H1 (cell line): ENCODE measurements at regions not wholly inside any gene's neighbourhood (a gene's known extent, or its start where the extent isn't known, plus 50 kb on each side); places are given as distances from the start of the nearest gene placed in this dataset.

Experiments
- CTCF ChIA-PET: fragments of 300-600 bp; sonication (Branson Sonifier 250); formaldehyde crosslinking; loops from one replicate; lab custom pipeline; 2021; ENCODE audit not compliant: partially characterized antibody; lab: Charles Lee
- POLR2A ChIA-PET: fragments of 300-600 bp; sonication (Branson Sonifier 250); formaldehyde crosslinking; loops from one replicate; lab custom pipeline; 2021; ENCODE audit warnings: inconsistent platforms; ENCODE audit not compliant: partially characterized antibody; lab: Charles Lee
- DNase-seq, 2 experiments: peaks; one replicate each; pipeline versions ENCODE4 v3.0.0 to v3.0.0-alpha.2; 2010 to 2022; ENCODE audit warnings: low spot score in 2 of 2, low read depth in 1 of 2, mixed read lengths in 1 of 2
- FAIRE-seq: peaks from 2 replicates; lab custom pipeline; 2011; peaks lifted over from hg19 to GRCh38; lab: Jason Lieb, UNC
- H2AFZ ChIP-seq: 2 replicates; pipeline ENCODE4 v1.8.1; 2012; ENCODE audit warnings: low read length, inconsistent platforms
- H2AK5ac ChIP-seq: 2 replicates; pipeline ENCODE4 v1.6.1; 2013; ENCODE audit warnings: low read depth, low read length
- H2BK120ac ChIP-seq: replicated peaks from 2 replicates; pipeline ENCODE3; 2013; ENCODE audit warnings: low read depth, low read length, inconsistent platforms
- H2BK12ac ChIP-seq: 2 replicates; pipeline ENCODE4 v1.6.1; 2013; ENCODE audit warnings: low read depth, low read length
- H2BK15ac ChIP-seq: 2 replicates; pipeline ENCODE4 v1.6.1; 2013; ENCODE audit warnings: low read length
- H2BK20ac ChIP-seq: 2 replicates; pipeline ENCODE4 v1.6.1; 2013; ENCODE audit warnings: low read length
- H2BK5ac ChIP-seq: 2 replicates; pipeline ENCODE4 v1.6.1; 2013; ENCODE audit warnings: low read depth, low read length
- H3K14ac ChIP-seq: 2 replicates; pipeline ENCODE4 v1.6.1; 2013; ENCODE audit warnings: inconsistent platforms; ENCODE audit not compliant: insufficient read length
- H3K18ac ChIP-seq: 2 replicates; pipeline ENCODE4 v1.6.1; 2013; ENCODE audit warnings: low read length; ENCODE audit errors: extremely low read depth
- H3K23ac ChIP-seq: 2 replicates; pipeline ENCODE4 v1.6.1; 2013; ENCODE audit warnings: inconsistent platforms; ENCODE audit not compliant: insufficient read length
- H3K23me2 ChIP-seq: 2 replicates; pipeline ENCODE4 v1.6.1; 2013; ENCODE audit warnings: low read depth, low read length
- H3K27ac ChIP-seq: 2 replicates; pipeline ENCODE4 v1.6.1; 2011; ENCODE audit warnings: low read depth, low read length, inconsistent platforms
- H3K27me3 ChIP-seq, 4 experiments: replicated peaks in 1 of 4; 1 replicate in 1 of 4; 2 replicates in 3 of 4; pipeline versions ENCODE4 v1.6.1 to v1.8.1; 2011 to 2013; ENCODE audit warnings: low read length in 3 of 4, mild to moderate bottlenecking in 3 of 4, inconsistent platforms in 2 of 4, mixed read lengths in 2 of 4, moderate library complexity in 1 of 4; ENCODE audit not compliant: control insufficient read depth in 3 of 4, insufficient read depth in 3 of 4; ENCODE audit errors: extremely low read depth in 1 of 4
- H3K36me3 ChIP-seq, 4 experiments: 2 replicates each; pipeline versions ENCODE4 v1.6.1 to v1.8.1; 2011 to 2013; ENCODE audit warnings: mild to moderate bottlenecking in 4 of 4, low read length in 3 of 4, moderate library complexity in 2 of 4, control low read depth in 1 of 4, inconsistent platforms in 1 of 4; ENCODE audit not compliant: insufficient read depth in 4 of 4, control insufficient read depth in 2 of 4
- H3K4ac ChIP-seq: replicated peaks from 2 replicates; pipeline ENCODE3; 2013; ENCODE audit warnings: low read length, low read depth, mixed read lengths, inconsistent platforms; ENCODE audit not compliant: insufficient read length
- H3K4me1 ChIP-seq, 4 experiments: replicated peaks in 1 of 4; 1 replicate in 1 of 4; 2 replicates in 3 of 4; pipeline versions ENCODE4 v1.6.1 to v1.8.1; 2011 to 2013; ENCODE audit warnings: low read length in 3 of 4, inconsistent platforms in 2 of 4, mixed read lengths in 1 of 4; ENCODE audit not compliant: insufficient read depth in 4 of 4, control insufficient read depth in 3 of 4
- H3K4me2 ChIP-seq, 2 experiments: 2 replicates each; pipeline versions ENCODE4 v1.6.1 to v1.8.1; 2011 to 2013; ENCODE audit warnings: low read depth in 2 of 2, low read length in 2 of 2, control low read depth in 1 of 2, inconsistent platforms in 1 of 2, mild to moderate bottlenecking in 1 of 2; ENCODE audit not compliant: insufficient read depth in 1 of 2
- H3K4me3 ChIP-seq, 4 experiments: fragments of 200-600, 300-600 bp in 1 of 4; sonication (generic), shearing (Covaris generic), sonication (Bioruptor Twin) in 1 of 4; 2 replicates each; pipeline versions ENCODE4 v1.5.1 to v1.8.1; 2011 to 2016; ENCODE audit warnings: low read length in 4 of 4, low read depth in 3 of 4, control low read depth in 2 of 4, inconsistent platforms in 2 of 4, mild to moderate bottlenecking in 2 of 4, mixed read lengths in 1 of 4, moderate library complexity in 1 of 4; ENCODE audit not compliant: insufficient read depth in 2 of 4; ENCODE audit errors: extremely low read depth in 1 of 4
- H3K56ac ChIP-seq: replicated peaks from 2 replicates; pipeline ENCODE3; 2013; ENCODE audit warnings: low read depth, mild to moderate bottlenecking, mixed read lengths, low read length, inconsistent platforms; ENCODE audit not compliant: insufficient read length
- H3K79me1 ChIP-seq: 2 replicates; pipeline ENCODE4 v1.6.1; 2013; ENCODE audit warnings: low read depth, low read length, control low read depth
- H3K79me2 ChIP-seq, 2 experiments: 2 replicates each; pipeline versions ENCODE4 v1.6.1 to v1.8.1; 2012 to 2013; ENCODE audit warnings: low read length in 2 of 2, mild to moderate bottlenecking in 2 of 2, inconsistent platforms in 1 of 2; ENCODE audit not compliant: insufficient read depth in 2 of 2, control insufficient read depth in 1 of 2
- H3K9ac ChIP-seq, 4 experiments: replicated peaks in 1 of 4; 1 replicate in 1 of 4; 2 replicates in 3 of 4; pipeline versions ENCODE4 v1.6.1 to v1.8.1; 2011 to 2013; ENCODE audit warnings: low read depth in 3 of 4, low read length in 3 of 4, control low read depth in 2 of 4, mild to moderate bottlenecking in 2 of 4, moderate library complexity in 2 of 4, inconsistent platforms in 1 of 4; ENCODE audit errors: extremely low read depth in 1 of 4
- H3K9me3 ChIP-seq, 2 experiments: 2 replicates each; pipeline versions ENCODE4 v1.6.1 to v1.8.1; 2012 to 2013; ENCODE audit warnings: mild to moderate bottlenecking in 2 of 2, moderate library complexity in 2 of 2, control low read depth in 1 of 2, inconsistent platforms in 1 of 2, low read depth in 1 of 2, low read length in 1 of 2, mixed read lengths in 1 of 2; ENCODE audit not compliant: insufficient read depth in 2 of 2
- H4K20me1 ChIP-seq, 2 experiments: replicated peaks in 1 of 2; 2 replicates each; pipeline versions ENCODE3 to v1.8.1; 2011 to 2013; ENCODE audit warnings: inconsistent platforms in 2 of 2, low read length in 2 of 2, mild to moderate bottlenecking in 1 of 2; ENCODE audit not compliant: insufficient read depth in 2 of 2, control insufficient read depth in 1 of 2
- H4K5ac ChIP-seq: 2 replicates; pipeline ENCODE4 v1.6.1; 2013; ENCODE audit warnings: low read length, low read depth, mixed read lengths, inconsistent platforms; ENCODE audit not compliant: insufficient read length
- H4K8ac ChIP-seq: 2 replicates; pipeline ENCODE4 v1.8.0; 2013; ENCODE audit warnings: mild to moderate bottlenecking, moderate library complexity, low read length, inconsistent platforms; ENCODE audit not compliant: insufficient read depth; ENCODE audit errors: extremely low read depth
- H4K91ac ChIP-seq: replicated peaks from 2 replicates; pipeline ENCODE3; 2013; ENCODE audit warnings: low read length, mixed read lengths, inconsistent platforms; ENCODE audit not compliant: insufficient read length
- ASH2L ChIP-seq: fragments of 200-600, 300-600 bp; sonication (generic); IDR thresholded peaks from one replicate; pipeline ENCODE4 v1.7.1; 2017; ENCODE audit warnings: low read length
- BCL11A ChIP-seq, 2 experiments: IDR thresholded peaks; one replicate each; pipeline ENCODE4 v1.6.1; 2011; ENCODE audit warnings: low read depth in 2 of 2, low read length in 2 of 2, mild to moderate bottlenecking in 2 of 2
- CREB1 ChIP-seq: IDR thresholded peaks from 2 replicates; pipeline ENCODE4 v1.6.1; 2012; ENCODE audit warnings: inconsistent platforms
- CTCF ChIP-seq, 3 experiments: IDR thresholded peaks; 1 replicate in 2 of 3; 2 replicates in 1 of 3; pipeline versions ENCODE4 v1.5.1 to v1.6.1; 2011; ENCODE audit warnings: low read length in 3 of 3, mild to moderate bottlenecking in 3 of 3, inconsistent platforms in 2 of 3, low read depth in 1 of 3, moderate library complexity in 1 of 3; ENCODE audit not compliant: insufficient read depth in 1 of 3; ENCODE audit errors: control extremely low read depth in 1 of 3
- EGR1 ChIP-seq: IDR thresholded peaks from 2 replicates; pipeline ENCODE4 v1.6.1; 2011; ENCODE audit warnings: low read depth, low read length, borderline replicate concordance
- EP300 ChIP-seq, 2 experiments: IDR thresholded peaks; 1 replicate in 1 of 2; 2 replicates in 1 of 2; pipeline ENCODE4 v1.6.1; 2011 to 2012; ENCODE audit warnings: low read depth in 2 of 2, low read length in 2 of 2, mild to moderate bottlenecking in 2 of 2, borderline replicate concordance in 1 of 2, inconsistent platforms in 1 of 2, moderate library complexity in 1 of 2
- HDAC6 ChIP-seq: IDR thresholded peaks from one replicate; pipeline ENCODE4 v1.7.1; 2012; ENCODE audit warnings: low read depth, mild to moderate bottlenecking, inconsistent platforms, low read length, moderate library complexity
- KDM1A ChIP-seq: fragments of 200-600, 300-600 bp; sonication (generic); IDR thresholded peaks from 2 replicates; pipeline ENCODE4 v1.7.1; 2016; ENCODE audit warnings: mild to moderate bottlenecking, low read length, borderline replicate concordance
- PHF8 ChIP-seq: fragments of 200-600 bp; sonication (generic); conservative IDR thresholded peaks from 2 replicates; pipeline ENCODE4 v1.7.1; 2012; ENCODE audit warnings: low read depth, mild to moderate bottlenecking, inconsistent platforms, low read length, moderate library complexity
- RAD21 ChIP-seq, 2 experiments: IDR thresholded peaks in 1 of 2; conservative IDR thresholded peaks in 1 of 2; 2 replicates each; pipeline ENCODE4 v1.6.1; 2011; ENCODE audit warnings: low read depth in 2 of 2, low read length in 2 of 2, improper control_type of control experiment in 1 of 2, inconsistent platforms in 1 of 2, mild to moderate bottlenecking in 1 of 2, moderate library complexity in 1 of 2
- SRF ChIP-seq: IDR thresholded peaks from 2 replicates; pipeline ENCODE4 v1.6.1; 2011; ENCODE audit warnings: mild to moderate bottlenecking, low read depth, low read length, moderate library complexity
- TBP ChIP-seq: IDR thresholded peaks from 2 replicates; pipeline ENCODE4 v1.6.1; 2011; ENCODE audit warnings: low read depth, low read length, improper control_type of control experiment
- WGBS, 2 experiments: shearing (Covaris generic) in 1 of 2; methylation state at CpG; one replicate each; pipeline versions ENCODE4 v1.1.6 to v1.1.7; 2013 to 2015; ENCODE audit warnings: low lambda C conversion rate in 2 of 2, mixed read lengths in 2 of 2, inconsistent platforms in 1 of 2, low coverage in 1 of 2, missing lambda C conversion rate in 1 of 2; ENCODE audit not compliant: insufficient replicate concordance in 2 of 2, insufficient coverage in 1 of 2, insufficient read length in 1 of 2; ENCODE audit errors: extremely low coverage in 1 of 2, missing lambda C conversion rate in 1 of 2; 5-methylcytosine and 5-hydroxymethylcytosine counted together

DNA sequence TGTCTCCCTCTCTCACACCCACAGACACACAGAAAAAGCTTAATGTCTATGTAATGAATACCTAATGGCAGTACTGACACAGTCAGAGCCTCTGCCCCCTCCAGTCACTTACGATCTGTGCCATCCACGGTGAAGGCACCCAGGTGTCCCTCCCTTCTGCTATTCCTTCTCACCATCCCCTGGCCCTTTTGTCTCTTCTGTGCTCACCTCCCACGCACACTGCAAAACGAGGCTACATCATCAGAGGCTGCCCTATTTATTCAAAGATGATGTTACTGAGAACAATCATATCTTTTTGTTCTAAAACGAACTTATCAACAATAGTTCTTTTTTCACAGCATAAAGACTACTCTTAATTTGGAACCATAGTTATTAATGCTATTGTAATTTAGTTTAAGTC, 246.9 kb upstream of the MKLN1 start:
- no peaks in the 10 kb centered on the region for H3K27me3 ChIP-seq
- no peak overlapping the region for H2BK15ac ChIP-seq
- no peak overlapping the region for H2BK5ac ChIP-seq
- H2BK120ac ChIP-seq, result no peak overlapping the region
- WGBS, 2 experiments, result 81% methylated on average over 5 of the region's 5 CpGs; no CpG with 5 or more reads in 1 of the 2 experiments
- H2AK5ac ChIP-seq, result no peak overlapping the region
- H2BK12ac ChIP-seq, result no peak overlapping the region
- DNase-seq (no peak), FAIRE-seq (no peak)
- no peak overlapping the region for H4K8ac ChIP-seq
- no peak overlapping the region for H3K4me2 ChIP-seq
- H3K36me3 ChIP-seq, result no peaks in the 10 kb centered on the region; a peak in 2 of 8 replicates
- no peaks in the 10 kb centered on the region for H3K9me3 ChIP-seq
- H3K23ac ChIP-seq, result no peak overlapping the region
- H3K9ac ChIP-seq, result no peak overlapping the region
- H3K56ac ChIP-seq, result no peak overlapping the region
- H4K91ac ChIP-seq, result no peak overlapping the region
- H3K14ac ChIP-seq, result no peak overlapping the region
- H3K4ac ChIP-seq, result no peak overlapping the region
- H3K79me1 ChIP-seq, result no peaks in the 10 kb centered on the region; the same call in 1 of the 2 replicates
- no peak overlapping the region for H3K18ac ChIP-seq
- H2BK20ac ChIP-seq, result no peak overlapping the region
- peaks cover 0 to 4% of the 10 kb centered on the region in 2 experiments for H4K20me1 ChIP-seq
- no peak overlapping the region for H3K27ac ChIP-seq
- no peaks in the 10 kb centered on the region for H3K23me2 ChIP-seq
- peaks cover 0 to 43% of the 10 kb centered on the region in 2 experiments; a peak in 2 of 4 replicates for H3K79me2 ChIP-seq
- H4K5ac ChIP-seq, result no peak overlapping the region
- H3K4me3 ChIP-seq, result no peak overlapping the region
- ChIA-PET CTCF (no interaction called here), POLR2A (interaction anchor here (1.0 kb wide), 1 partner anchor 10 kb away, joined by 5 read pairs; no protein-coding TSS in a partner anchor)
- peaks cover 0 to 5% (median 0%) of the 10 kb centered on the region in 4 experiments; a peak in 1 of 7 replicates for H3K4me1 ChIP-seq
- H2AFZ ChIP-seq, result no peak overlapping the region
- TF ChIP-seq CREB1 (no peak), EGR1 (no peak), RAD21 (IDR thresholded peaks at IDR 0.05 in 1 of 2, conservative IDR thresholded peaks at IDR 0.05 in 1 of 2; ENCODE audit: low read depth in 2 of 2, low read length in 2 of 2) (no peak), EP300 (IDR thresholded peaks at IDR 0.05; ENCODE audit: borderline replicate concordance in 1 of 2, low read depth in 2 of 2, low read length in 2 of 2) (no peak), HDAC6 (no peak), ASH2L (no peak), SRF (no peak), BCL11A (IDR thresholded peaks at IDR 0.05; ENCODE audit: low read depth in 2 of 2, low read length in 2 of 2) (no peak), CTCF (IDR thresholded peaks at IDR 0.05; ENCODE audit: control extremely low read depth in 1 of 3, insufficient read depth in 1 of 3, low read depth in 1 of 3, low read length in 3 of 3) (no peak), TBP (no peak), KDM1A (no peak), PHF8 (no peak)
